Choroid plexus epithelial cell (primary cell): ENCODE measurements at regions not wholly inside any gene's neighbourhood (a gene's known extent, or its start where the extent isn't known, plus 50 kb on each side); places are given as distances from the start of the nearest gene placed in this dataset.

ENCODE experiments used
- DNase-seq: peaks from one replicate; pipeline ENCODE4 v3.0.0-alpha.2; 2010; ENCODE audit warnings: low read depth
- H3K4me3 ChIP-seq: 2 replicates; pipeline ENCODE4 v1.5.1; 2011; ENCODE audit warnings: low read depth, mild to moderate bottlenecking, control low read depth, low read length, moderate library complexity
- TF ChIP-seq, protein P1 (sequence below): conservative IDR thresholded peaks from 2 replicates; pipeline ENCODE4 v1.5.1; 2011; ENCODE audit warnings: low read depth, mild to moderate bottlenecking, control low read depth, inconsistent platforms, low read length, moderate library complexity

DNA sequence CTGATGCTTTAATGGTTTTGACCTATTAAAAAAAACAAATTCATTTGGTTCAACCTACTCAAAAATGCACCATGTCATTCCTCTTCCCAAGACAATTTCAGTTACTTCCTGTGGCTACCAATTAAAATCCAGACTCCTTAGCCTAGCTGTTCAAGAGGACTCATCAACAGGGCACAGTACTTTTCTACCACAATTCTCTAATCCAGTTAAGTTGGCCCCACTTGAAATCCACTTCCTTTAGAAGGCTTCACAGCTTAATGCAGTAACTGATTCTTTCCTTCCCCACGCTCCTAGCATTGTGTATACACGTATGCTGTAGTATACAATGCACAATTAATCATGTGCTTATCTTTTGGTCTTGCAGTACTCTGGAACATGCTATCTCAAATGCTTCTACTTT is 129.8 kb downstream of the UGT8 start:
- TF ChIP-seq, protein P1, sequence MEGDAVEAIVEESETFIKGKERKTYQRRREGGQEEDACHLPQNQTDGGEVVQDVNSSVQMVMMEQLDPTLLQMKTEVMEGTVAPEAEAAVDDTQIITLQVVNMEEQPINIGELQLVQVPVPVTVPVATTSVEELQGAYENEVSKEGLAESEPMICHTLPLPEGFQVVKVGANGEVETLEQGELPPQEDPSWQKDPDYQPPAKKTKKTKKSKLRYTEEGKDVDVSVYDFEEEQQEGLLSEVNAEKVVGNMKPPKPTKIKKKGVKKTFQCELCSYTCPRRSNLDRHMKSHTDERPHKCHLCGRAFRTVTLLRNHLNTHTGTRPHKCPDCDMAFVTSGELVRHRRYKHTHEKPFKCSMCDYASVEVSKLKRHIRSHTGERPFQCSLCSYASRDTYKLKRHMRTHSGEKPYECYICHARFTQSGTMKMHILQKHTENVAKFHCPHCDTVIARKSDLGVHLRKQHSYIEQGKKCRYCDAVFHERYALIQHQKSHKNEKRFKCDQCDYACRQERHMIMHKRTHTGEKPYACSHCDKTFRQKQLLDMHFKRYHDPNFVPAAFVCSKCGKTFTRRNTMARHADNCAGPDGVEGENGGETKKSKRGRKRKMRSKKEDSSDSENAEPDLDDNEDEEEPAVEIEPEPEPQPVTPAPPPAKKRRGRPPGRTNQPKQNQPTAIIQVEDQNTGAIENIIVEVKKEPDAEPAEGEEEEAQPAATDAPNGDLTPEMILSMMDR = no peak

DNA sequence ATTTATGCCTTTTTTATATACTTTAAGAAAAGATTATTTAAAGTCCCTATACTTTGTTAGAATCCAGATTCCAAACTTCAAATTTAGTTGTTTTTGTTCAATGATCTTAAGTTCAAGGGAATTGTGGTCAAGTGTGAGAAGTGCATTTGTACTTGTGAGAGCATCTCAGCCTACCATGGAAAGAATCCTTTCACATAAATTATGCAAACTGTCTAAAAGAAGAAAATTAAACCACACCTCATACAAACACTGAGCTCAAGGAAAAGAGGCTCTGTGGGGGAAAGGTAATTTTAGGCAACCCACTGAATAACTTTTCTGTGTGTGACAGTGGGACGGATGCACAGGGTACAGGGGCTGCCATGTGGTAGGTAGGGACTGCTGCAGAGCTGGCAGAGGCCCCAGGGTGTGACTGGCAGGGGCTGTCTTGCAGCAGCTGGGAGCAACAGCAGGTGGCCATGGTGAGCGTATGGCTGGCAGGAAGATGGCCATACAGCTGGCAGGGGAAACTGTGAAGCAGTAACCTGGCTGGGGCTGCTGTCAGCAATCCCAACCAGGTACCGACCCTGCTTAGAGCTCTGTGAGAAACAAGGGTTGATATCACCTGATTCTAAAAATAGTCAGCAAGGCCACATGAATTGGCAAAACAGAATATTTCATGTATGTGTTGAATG is 130.6 kb downstream of the UGT8 start:
- TF ChIP-seq, protein P1 = no peak
- H3K4me3 ChIP-seq = no peak overlapping the region
- DNase-seq = no peak

More for the DNA sequence above, 129.8 kb downstream of the UGT8 start:
- no peak for DNase-seq
- no peak overlapping the region for H3K4me3 ChIP-seq

DNA sequence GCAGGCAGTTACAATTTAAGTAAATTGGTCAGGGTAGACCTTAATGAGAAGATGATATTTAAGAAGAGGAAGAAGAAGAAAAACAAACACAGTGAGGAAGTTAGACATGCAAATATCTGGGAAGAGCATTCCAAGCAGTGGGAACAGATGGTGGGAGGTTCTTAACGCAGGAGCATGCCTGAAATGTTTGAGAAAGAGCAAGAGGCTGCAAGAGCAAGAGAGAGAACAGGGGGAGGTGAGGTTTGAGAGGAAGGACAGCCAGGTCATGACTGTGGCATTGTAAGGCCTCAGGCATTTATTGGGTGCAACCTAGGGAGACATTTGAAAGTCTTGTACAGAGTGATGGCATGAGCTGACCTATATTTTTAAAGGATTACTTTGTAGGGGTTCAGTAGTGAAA is 136.0 kb downstream of the UGT8 start:
- peak; percentile 10 for DNase-seq
- no peak overlapping the region for H3K4me3 ChIP-seq
- TF ChIP-seq, protein P1 = no peak

DNA sequence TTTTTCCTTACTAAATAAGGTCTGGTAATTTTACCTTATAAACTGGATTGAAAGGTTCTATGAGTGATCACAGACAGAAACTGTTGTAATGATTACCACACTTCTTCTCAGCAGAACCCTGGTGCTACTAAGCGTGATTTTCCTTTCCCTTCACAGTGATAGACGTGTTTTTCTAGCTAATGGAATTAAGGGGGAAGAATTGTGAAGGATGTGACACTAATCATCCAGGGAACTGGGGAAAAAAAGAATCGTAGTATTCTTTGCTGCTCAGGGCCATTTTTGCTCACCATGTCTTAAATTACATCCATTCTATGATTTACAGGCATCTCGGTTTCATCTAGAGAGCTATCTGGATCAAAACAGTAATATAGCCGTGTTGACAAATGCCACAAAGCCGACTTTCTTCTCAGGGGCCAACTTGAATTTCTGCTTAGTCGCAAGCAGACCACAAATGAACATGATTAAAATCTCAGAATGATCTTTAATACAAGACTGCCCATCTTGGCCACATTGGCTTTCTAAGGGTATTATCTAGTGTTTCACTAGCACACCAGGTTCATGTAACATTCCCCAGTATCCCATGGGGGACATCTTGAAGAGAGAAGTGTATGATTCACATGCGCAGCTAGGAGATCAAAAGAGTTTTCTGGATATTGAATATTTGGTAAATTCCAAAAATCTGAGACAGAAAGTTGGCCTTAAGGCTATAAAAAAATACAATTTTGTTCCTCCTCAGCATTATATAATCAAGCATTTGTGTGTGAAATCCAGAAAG is 154.0 kb downstream of the UGT8 start:
- TF ChIP-seq, protein P1 = no peak
- no peak overlapping the region for H3K4me3 ChIP-seq
- DNase-seq = no peak

DNA sequence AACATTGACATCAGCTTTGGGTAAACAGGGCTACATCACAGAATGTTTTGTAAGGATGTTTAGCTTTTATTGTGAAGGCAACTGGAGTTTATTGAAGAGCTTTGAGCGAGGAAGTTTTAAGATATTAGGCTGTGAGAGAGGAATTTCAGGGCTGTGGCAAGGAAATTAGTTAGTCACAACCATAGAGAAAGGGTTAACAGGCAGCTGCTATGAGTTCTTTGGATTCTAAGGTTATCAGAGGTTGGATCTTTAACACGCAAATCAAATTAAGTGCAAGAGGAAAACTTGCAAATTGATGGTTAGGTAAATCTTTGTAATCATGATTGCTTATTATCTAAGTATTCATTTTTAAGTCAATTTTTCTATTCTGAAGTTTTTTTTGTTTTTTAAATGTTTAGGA is 156.0 kb downstream of the UGT8 start:
- no peak for DNase-seq
- TF ChIP-seq, protein P1 = no peak
- H3K4me3 ChIP-seq = no peak overlapping the region

DNA sequence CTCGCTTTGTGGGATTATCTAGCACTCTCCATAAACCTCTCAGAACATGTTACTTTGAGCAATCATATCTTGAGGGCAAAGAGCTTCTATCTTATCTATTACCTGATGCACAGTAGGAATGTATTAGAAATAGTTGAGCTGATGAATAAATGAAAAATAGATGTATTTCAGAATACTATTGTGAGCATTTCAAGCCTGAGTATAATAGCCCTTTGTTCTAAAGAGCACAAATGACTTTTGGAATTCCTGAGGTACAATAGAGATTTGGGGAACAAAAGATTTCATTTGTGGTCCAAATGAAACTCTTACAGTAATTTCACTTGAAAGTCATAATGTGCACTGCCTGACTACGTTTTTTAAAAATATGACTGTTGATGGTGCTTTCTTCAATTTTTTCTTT is 159.5 kb downstream of the UGT8 start:
- TF ChIP-seq, protein P1 = no peak
- no peak for DNase-seq
- no peak overlapping the region for H3K4me3 ChIP-seq
